GM19099 (cell line): ENCODE measurements at regions not wholly inside any gene's neighbourhood (a gene's known extent, or its start where the extent isn't known, plus 50 kb on each side); places are given as distances from the start of the nearest gene placed in this dataset.

Experiments used
- POLR2A ChIP-seq: IDR thresholded peaks from 3 replicates; pipeline ENCODE4 v1.6.1; 2011; ENCODE audit warnings: low read depth; ENCODE audit not compliant: insufficient read length; ENCODE audit errors: extremely low read depth

GRCh38 chr5:89308606-89309040 lies 425.6 kb upstream of the MEF2C start:
- no peak for TF ChIP-seq POLR2A

GRCh38 chr5:89307972-89308371 lies 425.0 kb upstream of the MEF2C start:
- TF ChIP-seq POLR2A = no peak

DNA sequence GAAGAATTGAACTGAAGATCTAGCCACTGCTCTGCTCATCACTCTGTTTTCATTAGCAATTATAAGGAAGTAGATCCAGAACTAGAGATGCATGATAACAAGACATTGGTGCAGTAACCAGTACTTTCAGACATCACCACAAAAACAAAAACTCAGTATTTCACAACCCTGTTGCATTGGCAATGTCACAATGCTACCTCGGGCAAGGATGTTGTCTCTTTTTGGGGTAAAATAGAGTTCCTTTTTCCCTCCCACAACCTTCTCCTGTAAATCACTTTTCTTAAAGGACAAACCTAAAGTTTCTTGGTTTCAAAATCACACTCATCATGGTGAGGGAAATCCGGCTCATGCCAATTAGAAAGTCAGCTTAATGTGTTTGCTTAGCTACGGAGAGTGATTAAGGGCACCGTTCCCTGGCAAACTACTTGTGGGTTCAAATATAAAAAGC lies 420.1 kb upstream of the MEF2C start:
- TF ChIP-seq POLR2A = peak; percentile 21

- TF ChIP-seq POLR2A = no peak
Measured at GRCh38 chr5:89302102-89302891, 419.3 kb upstream of the MEF2C start.

- TF ChIP-seq POLR2A = peak; percentile 19
Measured at GRCh38 chr5:89301321-89302025, 418.5 kb upstream of the MEF2C start.

DNA sequence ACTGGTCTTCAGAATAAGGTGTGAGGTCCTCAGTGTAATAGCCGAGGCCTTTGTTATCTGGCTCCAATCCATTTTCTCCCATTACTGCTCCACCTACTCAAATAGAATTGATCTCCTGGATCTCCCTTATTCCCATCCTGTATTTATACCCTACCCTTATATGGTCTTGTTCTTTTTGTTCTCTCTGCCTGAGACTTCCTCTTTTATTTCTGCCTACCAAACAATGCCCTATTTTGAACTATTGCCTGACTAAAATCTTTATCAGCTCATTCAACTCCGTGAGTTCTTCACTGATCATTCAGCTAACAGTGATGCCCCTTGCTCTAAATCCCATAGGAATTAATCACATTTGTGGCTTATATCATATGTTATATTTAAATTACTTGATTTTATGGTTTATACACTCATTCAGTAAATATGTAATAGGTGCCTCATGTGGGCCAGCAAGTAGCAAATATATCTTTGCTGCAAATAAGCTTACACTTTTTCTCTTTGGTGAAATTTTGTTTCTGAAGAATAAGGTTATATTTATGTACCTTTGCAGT lies 417.5 kb upstream of the MEF2C start:
- TF ChIP-seq POLR2A = no peak

DNA sequence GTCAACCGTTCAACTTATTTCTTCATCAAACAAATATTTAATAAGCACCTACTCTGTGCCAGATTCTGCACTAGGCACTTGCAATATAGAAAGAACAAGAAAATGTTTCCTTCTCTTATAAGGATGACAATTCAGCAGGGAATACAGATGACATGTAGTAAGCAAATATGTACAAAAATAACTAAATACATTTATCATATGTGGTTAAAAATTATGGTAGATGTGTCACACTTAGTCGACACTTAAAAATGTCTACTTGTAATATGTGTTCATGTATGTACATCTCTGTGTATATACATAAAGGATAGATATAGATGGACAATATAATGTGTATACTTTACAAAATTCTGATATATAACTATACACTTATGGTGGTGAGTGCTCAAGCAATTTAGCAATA lies 417.0 kb upstream of the MEF2C start:
- no peak for TF ChIP-seq POLR2A

DNA sequence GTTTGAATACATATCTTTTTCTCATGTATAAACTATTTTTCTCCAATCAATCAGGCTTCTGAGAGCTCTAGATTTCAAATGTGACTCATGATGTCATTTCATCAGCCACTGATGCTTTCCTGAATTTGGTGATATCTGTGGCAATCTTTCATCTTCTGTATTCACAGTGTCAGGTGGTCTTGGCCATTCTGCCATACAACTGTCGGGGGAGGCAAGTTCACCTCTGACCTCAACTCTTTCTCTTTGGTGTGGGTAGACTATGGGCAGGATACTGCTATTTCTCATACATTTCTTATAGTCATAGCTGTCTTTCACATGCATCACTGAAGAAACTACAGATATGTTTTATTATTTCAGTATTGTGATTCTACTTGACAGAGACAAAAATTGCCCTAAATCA lies 414.1 kb upstream of the MEF2C start:
- TF ChIP-seq POLR2A = no peak

GRCh38 chr5:89293810-89294209 lies 410.8 kb upstream of the MEF2C start:
- TF ChIP-seq POLR2A = no peak

GRCh38 chr5:89292487-89292886 lies 409.5 kb upstream of the MEF2C start:
- TF ChIP-seq POLR2A = no peak

GRCh38 chr5:89289604-89290003 lies 406.6 kb upstream of the MEF2C start:
- TF ChIP-seq POLR2A = no peak

DNA sequence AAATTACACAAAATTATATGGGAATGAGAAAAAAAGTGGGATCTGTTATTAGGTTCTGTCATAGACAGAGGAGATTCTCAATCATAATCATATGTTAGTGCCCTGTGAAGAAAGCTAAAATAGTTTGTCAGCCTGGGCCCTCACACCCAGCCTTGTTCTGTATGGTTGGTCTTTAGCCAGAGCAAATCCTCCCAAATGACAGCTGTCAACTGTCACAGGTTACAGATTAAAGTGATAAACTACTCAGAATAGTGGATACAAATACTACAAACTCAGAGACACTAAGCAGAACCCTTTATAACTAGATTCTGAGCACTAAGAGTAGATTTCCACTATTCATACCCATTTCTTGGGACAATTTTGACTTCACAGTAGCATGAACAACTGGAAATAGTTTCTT lies 405.0 kb upstream of the MEF2C start:
- no peak for TF ChIP-seq POLR2A

- no peak for TF ChIP-seq POLR2A
Measured at GRCh38 chr5:89286320-89286719, 403.3 kb upstream of the MEF2C start.

GRCh38 chr5:89283728-89284493 lies 400.9 kb upstream of the MEF2C start:
- no peak for TF ChIP-seq POLR2A
